Naive thymus-derived CD8-positive, alpha-beta T cell (primary cell): ENCODE measurements at regions not wholly inside any gene's neighbourhood (a gene's known extent, or its start where the extent isn't known, plus 50 kb on each side); places are given as distances from the start of the nearest gene placed in this dataset.
A peak's percentile ranks its signal among the peaks of the same experiment; 100 is the strongest.

ENCODE experiments used
- ATAC-seq, 2 donors: fragments of 150-1000 bp; cut with Tn5 transposase in 1 of 2; sonication (Bioruptor Pico), chemical (Tn5 transposase) in 1 of 2; 1 replicate in 1 of 2; 2 replicates in 1 of 2; pipeline ENCODE4 v1.10.0; 2021; ENCODE audit warnings: mild to moderate bottlenecking in 2 of 2, moderate library complexity in 2 of 2
- POLR2A ChIA-PET: fragments of 350-600 bp; sonication (Branson Sonifier 250); formaldehyde crosslinking; loops from one replicate; lab custom pipeline; 2021; ENCODE audit warnings: antibody characterized with exemption; lab: Charles Lee
- DNase-seq, 10 donors: peaks; one replicate each; pipeline versions ENCODE4 v3.0.0 to v3.0.0-alpha.2; 2020 to 2022
- H3K27ac Mint-ChIP-seq, 10 donors: one replicate each; pipeline ENCODE4 v1.8.0; 2020 to 2022; ENCODE audit warnings: mild to moderate bottlenecking in 10 of 10, mixed read lengths in 10 of 10, moderate library complexity in 4 of 10, inconsistent platforms in 1 of 10
- H3K27me3 Mint-ChIP-seq, 5 donors: one replicate each; pipeline ENCODE4 v1.8.0; 2021 to 2022; ENCODE audit warnings: mixed read lengths in 5 of 5
- H3K36me3 Mint-ChIP-seq, 3 donors: one replicate each; pipeline ENCODE4 v1.8.0; 2020 to 2022; ENCODE audit warnings: mixed read lengths in 3 of 3, mild to moderate bottlenecking in 2 of 3, inconsistent platforms in 1 of 3
- H3K4me1 Mint-ChIP-seq, 4 donors: one replicate each; pipeline ENCODE4 v1.8.0; 2021 to 2022; ENCODE audit warnings: mixed read lengths in 4 of 4
- H3K4me3 Mint-ChIP-seq, 10 donors: one replicate each; pipeline ENCODE4 v1.8.0; 2020 to 2022; ENCODE audit warnings: mild to moderate bottlenecking in 10 of 10, mixed read lengths in 10 of 10, moderate library complexity in 6 of 10, inconsistent platforms in 1 of 10
- H3K9me3 Mint-ChIP-seq, 9 donors: one replicate each; pipeline ENCODE4 v1.8.0; 2020 to 2022; ENCODE audit warnings: mixed read lengths in 9 of 9, mild to moderate bottlenecking in 3 of 9, inconsistent platforms in 1 of 9, moderate library complexity in 1 of 9

GRCh38 chr12:92297932-92298696, 152.5 kb upstream of the BTG1 start:
- Mint-ChIP-seq H3K4me1 (peaks cover 12 to 36% (median 18%) of the 10 kb centered on the region in 4 donors), H3K4me3 (peak overlapping the region; percentile 6 to 76 (median 60)), H3K9me3 (peaks cover 0 to 6% (median 0%) of the 10 kb centered on the region in 9 donors), H3K27me3 (no peaks in the 10 kb centered on the region), H3K36me3 (peaks cover 0 to 1% (median 0%) of the 10 kb centered on the region in 3 donors), H3K27ac (peak overlapping the region in 6 of 10 donors; percentile 78 to 91 (median 84))
- DNase-seq (peak in 5 of 10 donors; percentile 2 to 59 (median 22)), ATAC-seq (peak; percentile 93 to 96)
- POLR2A ChIA-PET, result interaction anchor here (0.7 to 2.6 kb wide), 6 partner anchors 9 to 153 kb away, joined by 3 to 13 read pairs (median 3); partner anchors contain the start of gene BTG1

GRCh38 chr12:92297405-92297804, 151.8 kb upstream of the BTG1 start:
- Mint-ChIP-seq H3K27me3 (no peaks in the 10 kb centered on the region), H3K36me3 (peaks cover 0 to 1% (median 0%) of the 10 kb centered on the region in 3 donors), H3K9me3 (peaks cover 0 to 6% (median 0%) of the 10 kb centered on the region in 9 donors), H3K4me1 (peaks cover 12 to 36% (median 16%) of the 10 kb centered on the region in 4 donors), H3K4me3 (peak overlapping the region in 8 of 10 donors; percentile 44 to 76 (median 62)), H3K27ac (peak overlapping the region in 6 of 10 donors; percentile 78 to 91 (median 84))
- ATAC-seq (peak in 1 of 2 donors; percentile 44), DNase-seq (no peak)
- POLR2A ChIA-PET, result interaction anchor here (0.7 to 2.6 kb wide), 4 partner anchors 8 to 153 kb away, joined by 3 to 13 read pairs (median 3); partner anchors contain the start of gene BTG1

- Mint-ChIP-seq H3K27me3 (no peaks in the 10 kb centered on the region), H3K9me3 (peaks cover 0 to 6% (median 0%) of the 10 kb centered on the region in 9 donors), H3K4me3 (no peak overlapping the region), H3K27ac (peak overlapping the region in 4 of 10 donors; percentile 8 to 76 (median 43)), H3K36me3 (peaks cover 0 to 1% (median 0%) of the 10 kb centered on the region in 3 donors), H3K4me1 (peaks cover 12 to 44% (median 18%) of the 10 kb centered on the region in 4 donors)
- DNase-seq (no peak), ATAC-seq (no peak)
- POLR2A ChIA-PET, result interaction anchor here (0.7 to 2.2 kb wide), 4 partner anchors 19 to 150 kb away, joined by 3 to 5 read pairs (median 3); partner anchors contain the start of gene BTG1
These were observed 149.9 kb upstream of the BTG1 start for GRCh38 chr12:92295523-92295922.

GRCh38 chr12:92294676-92295440, 149.2 kb upstream of the BTG1 start:
- Mint-ChIP-seq H3K27ac (peak overlapping the region in 4 of 10 donors; percentile 16 to 60 (median 22)), H3K9me3 (peaks cover 0 to 6% (median 0%) of the 10 kb centered on the region in 9 donors), H3K36me3 (peaks cover 0 to 1% (median 0%) of the 10 kb centered on the region in 3 donors), H3K4me3 (no peak overlapping the region), H3K4me1 (peaks cover 12 to 48% (median 18%) of the 10 kb centered on the region in 4 donors), H3K27me3 (no peaks in the 10 kb centered on the region)
- POLR2A ChIA-PET, result interaction anchor here (0.7 to 2.2 kb wide), 4 partner anchors 19 to 149 kb away, joined by 3 to 5 read pairs (median 3); partner anchors contain the start of gene BTG1
- DNase-seq (no peak), ATAC-seq (no peak)

- Mint-ChIP-seq H3K4me1 (peaks cover 7 to 35% (median 18%) of the 10 kb centered on the region in 4 donors), H3K4me3 (no peak overlapping the region), H3K9me3 (peaks cover 0 to 6% (median 0%) of the 10 kb centered on the region in 9 donors), H3K27me3 (no peaks in the 10 kb centered on the region), H3K36me3 (peaks cover 0 to 3% (median 0%) of the 10 kb centered on the region in 3 donors), H3K27ac (no peak overlapping the region)
- POLR2A ChIA-PET, result no interaction called here
- ATAC-seq (no peak), DNase-seq (no peak)
These were observed 146.4 kb upstream of the BTG1 start for GRCh38 chr12:92292016-92292415.

GRCh38 chr12:92290886-92291285, 145.2 kb upstream of the BTG1 start:
- H3K27me3 Mint-ChIP-seq, result no peaks in the 10 kb centered on the region
- peaks cover 7 to 25% (median 14%) of the 10 kb centered on the region in 4 donors for H3K4me1 Mint-ChIP-seq
- POLR2A ChIA-PET, result interaction anchor here (0.7 to 1.3 kb wide), 3 partner anchors 9 to 147 kb away, joined by 3 to 6 read pairs (median 3); partner anchors contain the start of gene BTG1
- ATAC-seq, result no peak
- no peak overlapping the region for H3K4me3 Mint-ChIP-seq
- H3K9me3 Mint-ChIP-seq, result peaks cover 0 to 4% (median 0%) of the 10 kb centered on the region in 9 donors
- peaks cover 0 to 3% (median 0%) of the 10 kb centered on the region in 3 donors for H3K36me3 Mint-ChIP-seq
- no peak for DNase-seq
- H3K27ac Mint-ChIP-seq, result peak overlapping the region in 1 of 10 donors; percentile 54

- no peak overlapping the region for H3K4me3 Mint-ChIP-seq
- DNase-seq, result no peak
- no peaks in the 10 kb centered on the region for H3K27me3 Mint-ChIP-seq
- no peak for ATAC-seq
- H3K27ac Mint-ChIP-seq, result peak overlapping the region in 1 of 10 donors; percentile 54
- H3K36me3 Mint-ChIP-seq, result peaks cover 0 to 3% (median 0%) of the 10 kb centered on the region in 3 donors
- POLR2A ChIA-PET, result interaction anchor here (0.6 to 1.3 kb wide), 4 partner anchors 9 to 152 kb away, joined by 3 to 6 read pairs (median 3); partner anchors contain the start of gene BTG1
- peaks cover 3 to 20% (median 11%) of the 10 kb centered on the region in 4 donors for H3K4me1 Mint-ChIP-seq
- peaks cover 0 to 1% (median 0%) of the 10 kb centered on the region in 9 donors for H3K9me3 Mint-ChIP-seq
These were observed 144.7 kb upstream of the BTG1 start for GRCh38 chr12:92290350-92290695.

- H3K9me3 Mint-ChIP-seq, result peaks cover 0 to 1% (median 0%) of the 10 kb centered on the region in 9 donors
- POLR2A ChIA-PET, result interaction anchor here (0.6 to 1.3 kb wide), 3 partner anchors 8 to 152 kb away, joined by 3 to 6 read pairs (median 3); partner anchors contain the start of gene BTG1
- H3K36me3 Mint-ChIP-seq, result peaks cover 0 to 3% (median 0%) of the 10 kb centered on the region in 3 donors
- H3K4me3 Mint-ChIP-seq, result no peak overlapping the region
- peaks cover 0 to 15% (median 7%) of the 10 kb centered on the region in 4 donors for H3K4me1 Mint-ChIP-seq
- ATAC-seq (no peak), DNase-seq (no peak)
- peak overlapping the region in 1 of 10 donors; percentile 41 for H3K27ac Mint-ChIP-seq
- H3K27me3 Mint-ChIP-seq, result no peaks in the 10 kb centered on the region
These were observed 144.1 kb upstream of the BTG1 start for GRCh38 chr12:92289629-92290349.

- POLR2A ChIA-PET, result interaction anchor here (0.8 to 0.9 kb wide), 2 partner anchors 9 to 143 kb away, joined by 3 read pairs; partner anchors contain the start of gene BTG1
- no peak for ATAC-seq
- Mint-ChIP-seq H3K36me3 (peaks cover 0 to 2% (median 0%) of the 10 kb centered on the region in 3 donors), H3K27me3 (no peaks in the 10 kb centered on the region), H3K4me3 (no peak overlapping the region), H3K9me3 (no peaks in the 10 kb centered on the region), H3K4me1 (peaks cover 0 to 13% (median 5%) of the 10 kb centered on the region in 4 donors), H3K27ac (no peak overlapping the region)
- DNase-seq, result no peak
These were observed 142.9 kb upstream of the BTG1 start for GRCh38 chr12:92288561-92288960.

- H3K4me1 Mint-ChIP-seq, result peaks cover 6 to 20% (median 10%) of the 10 kb centered on the region in 4 donors
- no peak overlapping the region for H3K4me3 Mint-ChIP-seq
- DNase-seq (no peak), ATAC-seq (no peak)
- POLR2A ChIA-PET, result interaction anchor here (0.5 to 0.6 kb wide), 2 partner anchors 132 to 190 kb away, joined by 3 to 4 read pairs; no protein-coding TSS in a partner anchor
- H3K27ac Mint-ChIP-seq, result no peak overlapping the region
- H3K27me3 Mint-ChIP-seq, result peaks cover 0 to 1% (median 0%) of the 10 kb centered on the region in 5 donors
- peaks cover 0 to 3% (median 0%) of the 10 kb centered on the region in 9 donors for H3K9me3 Mint-ChIP-seq
- H3K36me3 Mint-ChIP-seq, result no peaks in the 10 kb centered on the region
These were observed 132.8 kb upstream of the BTG1 start for GRCh38 chr12:92278378-92278828.

GRCh38 chr12:92277795-92278194, 132.1 kb upstream of the BTG1 start:
- no peaks in the 10 kb centered on the region for H3K36me3 Mint-ChIP-seq
- POLR2A ChIA-PET, result no interaction called here
- no peak for ATAC-seq
- peaks cover 0 to 1% (median 0%) of the 10 kb centered on the region in 5 donors for H3K27me3 Mint-ChIP-seq
- no peak for DNase-seq
- H3K4me3 Mint-ChIP-seq, result no peak overlapping the region
- peaks cover 0 to 3% (median 0%) of the 10 kb centered on the region in 9 donors for H3K9me3 Mint-ChIP-seq
- H3K27ac Mint-ChIP-seq, result peak overlapping the region in 1 of 10 donors; percentile 36
- H3K4me1 Mint-ChIP-seq, result peaks cover 6 to 24% (median 10%) of the 10 kb centered on the region in 4 donors
